IPS-NIHi11 (cell line): ENCODE measurements at regions not wholly inside any gene's neighbourhood (a gene's known extent, or its start where the extent isn't known, plus 50 kb on each side); places are given as distances from the start of the nearest gene placed in this dataset.

Experiments
- DNase-seq: peaks from one replicate; pipeline ENCODE4 v3.0.0; 2012; ENCODE audit warnings: mixed read lengths, low spot score

DNA sequence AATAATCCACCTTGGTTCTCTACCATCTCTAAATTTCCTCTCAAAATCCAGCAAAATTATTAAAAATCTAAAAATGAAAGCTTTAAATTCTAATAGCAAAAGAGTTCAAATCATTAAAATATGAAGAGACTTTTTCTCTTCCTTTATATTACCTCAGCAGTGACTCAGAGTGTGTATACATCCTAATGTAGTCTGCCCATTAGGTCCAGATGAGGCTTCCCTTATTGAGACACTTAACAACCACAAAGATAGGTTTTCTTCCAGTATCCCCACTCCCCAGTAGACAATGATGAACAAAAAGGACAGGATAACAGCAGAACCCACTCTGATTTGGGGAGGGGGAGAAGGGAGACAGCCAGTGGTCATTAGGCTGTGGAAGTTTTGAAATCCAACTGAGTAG, 61.5 kb upstream of the DCBLD2 start:
- no peak for DNase-seq

DNA sequence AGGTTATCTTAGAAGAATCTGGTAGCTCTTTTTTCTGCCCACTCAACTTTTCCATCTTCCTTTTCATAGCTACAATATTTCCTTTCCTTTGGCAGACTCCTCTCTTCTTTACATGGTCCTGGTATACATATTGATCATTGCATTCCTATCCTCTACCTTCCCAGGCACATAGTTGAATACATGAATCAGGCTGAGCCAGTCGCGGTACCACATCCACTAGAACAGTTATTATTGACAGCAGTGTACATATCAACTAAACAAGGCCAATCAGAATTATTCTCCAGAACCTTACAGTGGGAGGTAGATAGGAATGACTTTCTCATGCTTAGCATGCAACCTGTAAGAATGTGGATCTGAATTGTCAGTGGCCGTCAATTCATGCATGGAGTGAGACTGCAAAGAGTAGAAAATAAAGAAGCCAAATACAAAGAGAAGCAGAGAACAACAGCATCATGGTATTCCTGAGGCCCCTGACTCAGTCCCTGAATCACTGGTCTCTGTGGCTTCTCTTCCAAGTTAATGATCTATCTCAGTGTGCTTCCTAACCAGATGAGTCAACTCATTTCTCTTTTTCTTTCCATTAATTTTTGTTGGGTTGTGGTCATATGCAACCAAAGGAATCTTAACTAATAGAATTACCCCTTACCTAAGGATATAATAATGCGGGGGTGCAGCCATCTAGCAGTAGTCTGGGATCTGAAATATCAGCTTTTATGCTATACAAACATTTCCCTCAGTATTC, 60.9 kb upstream of the DCBLD2 start:
- DNase-seq = no peak

DNA sequence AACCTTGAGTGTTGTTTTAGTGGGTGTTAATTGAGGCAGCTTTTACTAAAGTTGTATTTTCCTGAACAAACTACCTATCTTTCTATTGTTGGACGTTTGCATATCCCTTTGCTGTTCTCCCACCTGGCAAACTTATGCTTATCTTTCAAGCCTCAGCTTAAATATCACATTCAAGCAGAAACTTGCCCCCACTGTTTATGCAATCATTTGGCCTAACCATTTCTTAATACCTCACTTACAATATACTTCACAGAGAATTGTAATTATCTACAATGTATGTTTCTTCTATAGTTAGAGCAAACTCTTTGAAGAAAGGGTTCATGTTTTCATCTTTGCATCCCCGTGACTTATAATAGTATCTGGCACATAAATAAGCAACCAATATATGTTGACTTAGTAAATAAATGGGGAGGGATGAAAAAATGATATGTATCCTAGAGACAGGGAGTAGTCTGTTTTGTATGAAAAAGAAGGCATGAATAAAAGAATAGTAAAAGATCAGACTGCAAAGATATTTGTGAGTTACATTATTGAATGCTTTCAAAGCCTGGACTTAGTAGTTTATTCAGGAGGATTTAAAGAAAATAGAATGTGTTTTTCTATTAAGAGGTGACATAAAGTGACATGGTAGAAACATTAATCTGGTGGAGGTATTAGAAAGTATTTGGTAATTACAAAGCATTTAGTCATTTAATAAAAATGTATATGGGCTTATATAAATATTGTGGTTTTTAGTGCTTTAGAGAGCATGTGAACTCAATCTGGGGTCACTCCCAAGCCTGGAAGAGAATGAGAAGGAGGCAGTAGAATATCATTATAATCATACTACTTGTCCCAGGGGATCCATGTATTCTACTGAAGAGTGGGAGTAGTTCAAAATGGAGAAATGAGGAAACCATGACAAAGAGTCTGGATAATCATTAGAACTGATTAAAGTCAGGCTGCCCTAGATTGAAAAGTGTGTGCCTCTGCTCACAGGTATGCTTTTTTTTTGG, 60.0 kb upstream of the DCBLD2 start:
- DNase-seq = no peak

DNA sequence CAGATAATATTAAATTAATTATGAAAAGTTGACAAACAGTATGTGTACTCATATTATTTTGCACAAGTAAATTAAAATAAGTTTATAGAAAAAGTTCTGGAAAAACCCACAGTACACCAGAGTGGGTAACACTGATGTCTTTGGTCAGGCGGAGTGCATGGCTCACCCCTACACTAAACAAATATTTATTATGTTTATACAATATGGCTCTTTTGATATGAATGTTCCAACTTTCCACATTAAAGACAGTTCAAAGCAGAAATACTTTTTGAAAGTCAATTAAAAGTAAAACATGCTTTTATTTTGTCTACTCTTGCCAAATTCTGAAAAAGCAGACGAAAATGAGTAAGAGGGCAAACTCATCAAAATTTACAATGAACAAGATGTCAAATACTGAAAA, 56.2 kb upstream of the DCBLD2 start:
- no peak for DNase-seq

DNA sequence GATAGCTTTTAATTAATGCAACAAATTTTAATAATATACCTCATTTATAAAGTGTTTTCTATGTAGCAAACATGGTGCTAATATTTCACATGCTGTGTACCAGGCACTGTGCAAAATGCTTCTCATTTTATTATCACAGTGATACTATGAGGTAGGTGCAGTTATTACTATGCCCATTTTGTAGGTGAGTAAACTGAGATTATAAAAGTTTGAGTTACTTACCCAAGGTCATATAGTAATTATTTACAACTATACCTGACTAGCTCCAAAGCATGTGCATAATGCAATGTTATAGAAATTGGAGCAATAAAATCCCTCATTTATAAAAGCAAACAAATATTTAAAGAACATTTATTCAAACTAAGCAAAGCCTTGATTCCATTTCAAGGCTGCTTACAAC, 54.5 kb upstream of the DCBLD2 start:
- no peak for DNase-seq

DNA sequence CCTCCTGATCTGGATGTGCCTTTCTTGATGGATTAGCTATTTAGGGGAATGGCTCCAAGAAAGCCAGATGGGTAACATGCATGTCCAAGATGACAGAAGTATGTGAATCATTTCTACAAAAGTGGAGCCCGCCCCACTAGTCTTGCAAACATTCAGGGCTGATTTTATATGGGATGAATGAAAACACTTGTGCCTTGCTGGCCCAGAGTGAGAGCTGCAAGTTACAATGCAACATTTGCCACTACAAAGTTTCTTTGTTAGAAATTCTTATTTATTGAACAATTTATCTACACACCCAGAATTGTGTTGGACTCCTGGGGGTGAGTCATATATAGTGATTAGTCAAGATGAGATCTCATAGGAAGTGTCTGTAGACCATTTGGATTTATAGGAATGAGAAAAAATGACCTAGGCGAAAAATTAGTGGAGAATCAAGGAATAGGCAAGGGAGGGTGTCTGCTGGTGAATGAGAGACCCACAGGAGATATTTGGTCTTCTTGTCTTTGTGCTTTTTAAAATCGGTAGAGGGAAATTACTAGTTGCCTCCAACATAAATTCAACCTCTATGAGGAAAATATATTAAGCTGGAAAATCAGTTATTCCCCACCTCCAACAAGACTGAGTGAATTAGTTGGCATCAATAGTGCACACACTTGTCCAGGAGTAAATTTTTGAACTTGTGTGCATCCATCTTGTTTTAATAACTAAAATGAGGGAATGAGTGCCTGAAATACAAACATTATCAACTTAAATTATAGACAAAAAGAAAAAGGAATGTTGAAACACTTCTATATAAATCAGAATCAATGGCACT, 53.5 kb upstream of the DCBLD2 start:
- no peak for DNase-seq

DNA sequence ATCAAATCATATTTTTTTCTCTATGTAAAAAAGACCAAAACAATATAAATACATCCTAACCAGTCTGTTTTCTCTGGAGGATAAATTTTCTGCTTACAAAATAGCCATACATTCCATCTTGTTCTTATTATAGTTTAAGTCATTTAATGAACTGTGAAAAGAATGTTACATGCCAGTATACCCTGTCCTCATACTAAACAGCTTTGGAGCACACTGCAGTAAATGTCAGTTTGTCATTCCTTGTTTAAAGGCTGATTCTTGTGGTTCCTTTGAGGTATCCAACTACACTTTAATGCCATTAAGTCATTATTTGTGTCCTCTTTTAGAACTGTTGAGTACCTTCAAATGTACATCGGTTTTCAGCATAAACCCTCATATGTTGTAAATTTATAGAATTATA, 52.7 kb upstream of the DCBLD2 start:
- no peak for DNase-seq

DNA sequence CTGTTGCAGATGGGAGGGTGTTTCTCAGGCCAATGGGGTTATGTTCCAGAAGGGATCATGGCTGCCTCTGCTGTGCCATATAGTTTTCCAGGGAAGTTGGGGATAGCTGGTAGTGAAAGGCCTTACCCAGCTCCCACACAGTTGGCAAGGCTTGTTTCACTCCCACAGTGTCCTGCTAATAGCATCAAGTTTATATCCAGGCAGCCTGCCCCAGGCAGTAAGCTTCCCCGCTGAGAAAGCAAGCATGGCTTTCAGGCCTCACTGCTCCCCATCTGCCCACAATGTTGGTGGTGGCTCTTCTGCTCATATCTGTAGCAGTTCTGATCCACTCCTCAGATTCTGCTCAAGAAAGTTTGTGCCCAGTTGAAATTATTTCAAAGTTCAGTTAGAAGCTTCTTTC, 50.9 kb upstream of the DCBLD2 start:
- peak; percentile 20 for DNase-seq
